ENCODE measurements at regions not wholly inside any gene's neighbourhood (a gene's known extent, or its start where the extent isn't known, plus 50 kb on each side); places are given as distances from the start of the nearest gene placed in this dataset.

GRCh38 chr1:163632269-163632668 is 310.5 kb downstream of the NUF2 start:
- TF ChIP-seq CTCF (IDR thresholded peaks at IDR 0.05) (no peak), POLR2A (IDR thresholded peaks at IDR 0.05) (no peak), EP300 (IDR thresholded peaks at IDR 0.05) (no peak)
